ENCODE measurements at regions not wholly inside any gene's neighbourhood (a gene's known extent, or its start where the extent isn't known, plus 50 kb on each side); places are given as distances from the start of the nearest gene placed in this dataset.

DNA sequence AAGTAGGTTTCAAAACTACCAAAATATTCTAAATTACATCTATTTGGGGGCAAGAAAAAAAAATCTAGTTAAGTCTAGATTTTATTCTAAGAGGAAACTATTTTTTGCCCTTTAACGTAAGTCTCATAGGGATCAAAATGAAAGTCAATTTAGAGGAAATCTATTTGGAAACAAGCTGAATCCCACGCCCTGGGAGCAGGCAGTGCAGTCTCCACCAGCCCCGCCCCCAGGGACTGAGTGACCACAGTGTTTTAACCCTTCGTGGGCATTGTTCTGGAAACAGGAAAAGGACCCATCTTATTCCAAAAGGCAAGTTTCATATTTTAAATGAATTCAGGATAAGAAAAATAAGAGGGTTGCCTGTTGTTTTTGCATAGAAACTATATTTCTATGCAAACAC, 209.7 kb downstream of the SPRY2 start:
- TF ChIP-seq, protein P1, sequence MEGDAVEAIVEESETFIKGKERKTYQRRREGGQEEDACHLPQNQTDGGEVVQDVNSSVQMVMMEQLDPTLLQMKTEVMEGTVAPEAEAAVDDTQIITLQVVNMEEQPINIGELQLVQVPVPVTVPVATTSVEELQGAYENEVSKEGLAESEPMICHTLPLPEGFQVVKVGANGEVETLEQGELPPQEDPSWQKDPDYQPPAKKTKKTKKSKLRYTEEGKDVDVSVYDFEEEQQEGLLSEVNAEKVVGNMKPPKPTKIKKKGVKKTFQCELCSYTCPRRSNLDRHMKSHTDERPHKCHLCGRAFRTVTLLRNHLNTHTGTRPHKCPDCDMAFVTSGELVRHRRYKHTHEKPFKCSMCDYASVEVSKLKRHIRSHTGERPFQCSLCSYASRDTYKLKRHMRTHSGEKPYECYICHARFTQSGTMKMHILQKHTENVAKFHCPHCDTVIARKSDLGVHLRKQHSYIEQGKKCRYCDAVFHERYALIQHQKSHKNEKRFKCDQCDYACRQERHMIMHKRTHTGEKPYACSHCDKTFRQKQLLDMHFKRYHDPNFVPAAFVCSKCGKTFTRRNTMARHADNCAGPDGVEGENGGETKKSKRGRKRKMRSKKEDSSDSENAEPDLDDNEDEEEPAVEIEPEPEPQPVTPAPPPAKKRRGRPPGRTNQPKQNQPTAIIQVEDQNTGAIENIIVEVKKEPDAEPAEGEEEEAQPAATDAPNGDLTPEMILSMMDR (IDR thresholded peaks at IDR 0.05) = no peak
- no peak for TF ChIP-seq POLR2A (IDR thresholded peaks at IDR 0.05)

All from prostate gland (tissue), 2 donors.